GM19238 (cell line): ENCODE measurements at regions not wholly inside any gene's neighbourhood (a gene's known extent, or its start where the extent isn't known, plus 50 kb on each side); places are given as distances from the start of the nearest gene placed in this dataset.
"Not testable (repeated sequence)": the region's sequence is repeated elsewhere in the genome, so short reads cannot be mapped to it uniquely, and the experiment has no call there.

Source experiments
- DNase-seq: peaks from one replicate; pipeline ENCODE4 v3.0.0; 2011; ENCODE audit warnings: low spot score; ENCODE audit not compliant: insufficient read length

DNA sequence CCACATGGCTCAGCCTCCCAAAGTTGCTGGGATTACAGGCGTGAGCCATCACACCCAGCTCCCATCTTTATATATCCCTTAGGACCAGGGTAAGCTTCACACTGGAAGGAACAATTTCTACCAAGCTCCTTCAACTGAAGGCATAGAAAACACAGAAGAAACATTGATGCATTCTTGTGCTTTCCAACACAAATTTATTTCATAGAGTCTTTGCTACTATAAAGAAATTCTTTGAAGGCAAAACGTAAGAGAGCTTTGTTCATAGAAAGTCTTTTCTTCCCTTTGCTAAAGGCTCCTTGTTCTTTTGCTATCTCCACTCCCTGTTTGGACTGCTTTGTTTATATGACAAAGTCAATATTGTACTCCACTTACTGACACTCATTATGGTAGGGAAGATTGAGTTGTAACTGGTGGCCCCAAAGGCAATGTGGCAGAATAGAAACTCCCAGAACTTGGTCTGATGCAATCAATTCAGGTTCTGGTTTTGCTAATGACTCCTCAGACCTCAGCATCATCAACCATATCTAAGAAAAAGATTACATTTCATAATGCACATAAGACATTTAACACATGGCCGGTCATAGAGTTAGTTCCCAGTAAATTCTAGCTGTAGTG is 97.4 kb upstream of the CLINT1 start:
- no peak for DNase-seq

DNA sequence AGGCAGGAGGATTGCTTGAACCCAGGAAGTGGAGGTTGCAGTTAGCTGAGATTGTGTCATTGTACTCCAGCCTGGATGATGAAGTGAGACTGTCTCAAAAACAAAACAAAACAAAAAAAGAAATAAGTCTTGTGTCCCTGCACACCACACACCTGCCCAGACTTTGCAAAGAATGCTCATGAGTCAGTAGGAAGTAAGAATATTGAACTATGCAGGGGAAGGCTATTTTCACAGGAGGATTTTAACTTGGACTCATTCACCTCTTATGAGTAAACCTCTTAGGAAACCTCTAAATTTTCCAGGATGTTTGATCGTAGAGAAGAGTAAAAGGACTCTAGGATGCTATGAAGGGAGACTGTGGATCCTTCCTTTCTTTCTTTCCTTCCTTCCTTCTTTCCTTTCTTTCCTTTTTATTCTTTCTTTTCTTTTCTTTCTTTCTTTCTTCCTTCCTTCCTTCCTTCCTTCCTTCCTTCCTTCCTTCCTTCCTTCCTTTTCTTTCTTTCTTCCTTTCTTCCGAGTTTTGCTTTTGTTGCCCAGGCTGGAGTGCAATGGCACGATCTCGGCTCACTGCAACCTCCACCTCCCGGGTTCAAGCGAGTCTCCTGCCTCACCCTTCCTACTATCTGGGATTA is 96.7 kb upstream of the CLINT1 start:
- DNase-seq = no peak

DNA sequence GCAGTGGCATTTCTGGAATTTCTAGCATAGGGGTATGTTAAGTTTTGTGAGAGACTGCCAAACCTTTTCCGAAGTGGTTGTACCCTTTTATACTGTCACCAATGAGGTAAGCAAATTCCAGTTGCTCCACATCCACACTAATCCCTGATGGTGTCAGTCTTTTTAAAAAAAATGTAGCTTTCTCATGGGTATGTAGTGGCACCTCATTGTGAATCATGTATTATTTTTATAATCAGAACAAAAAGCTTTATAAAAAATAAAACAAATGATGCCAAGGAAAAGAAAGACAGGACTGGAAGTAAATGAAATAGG is 93.4 kb upstream of the CLINT1 start:
- no peak for DNase-seq

DNA sequence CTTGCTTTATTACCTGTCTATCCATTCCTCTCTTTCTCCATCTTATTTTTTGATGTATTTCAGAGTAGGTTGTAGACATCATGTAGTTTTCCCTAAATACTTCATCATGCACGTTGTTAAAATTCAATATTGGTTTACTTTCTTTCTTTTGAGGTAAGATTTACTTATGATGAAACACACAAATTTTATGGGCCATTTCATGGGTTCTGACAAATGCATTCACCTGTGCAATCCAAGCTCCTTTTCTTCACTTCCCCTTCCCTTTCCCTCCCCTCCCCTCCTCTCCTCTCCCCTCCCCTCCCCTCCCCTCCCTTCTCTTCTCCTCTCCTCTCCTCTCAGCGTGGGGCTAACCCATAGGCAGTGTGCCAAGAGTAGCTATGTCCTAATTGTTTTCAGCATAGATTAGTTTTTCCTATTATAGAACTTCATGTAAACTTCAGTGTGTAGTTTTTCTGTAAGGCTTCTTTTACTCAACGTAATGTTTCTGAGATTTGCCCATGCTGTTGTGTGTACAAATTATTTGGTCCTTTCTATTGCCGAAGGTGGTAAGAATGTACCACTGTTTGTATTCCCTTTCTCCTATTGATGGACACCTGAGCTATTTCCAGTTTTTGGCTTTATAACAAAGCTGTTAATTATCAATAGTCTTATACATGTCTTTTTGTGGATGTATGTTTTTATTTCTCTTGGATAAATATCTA is 92.9 kb upstream of the CLINT1 start:
- no peak for DNase-seq

DNA sequence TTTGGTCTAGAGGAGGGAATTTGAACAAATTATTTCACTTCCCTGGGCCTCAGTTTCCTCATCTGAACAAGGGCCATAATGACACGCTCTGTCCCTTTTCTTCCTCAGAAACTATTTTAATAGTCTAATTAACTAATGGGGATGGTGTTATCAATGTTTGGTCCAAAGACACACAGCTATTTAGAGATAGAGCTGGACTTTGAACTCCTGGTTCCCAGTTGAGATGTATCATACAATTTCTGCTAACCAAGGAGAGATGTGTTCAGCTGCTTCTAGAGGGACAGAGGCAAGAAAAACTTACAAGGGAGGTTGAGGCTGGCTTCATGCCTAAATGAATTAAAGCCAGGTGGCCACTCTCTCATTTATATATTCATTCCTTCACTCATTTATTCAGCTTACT is 90.6 kb upstream of the CLINT1 start:
- DNase-seq = no peak

DNA sequence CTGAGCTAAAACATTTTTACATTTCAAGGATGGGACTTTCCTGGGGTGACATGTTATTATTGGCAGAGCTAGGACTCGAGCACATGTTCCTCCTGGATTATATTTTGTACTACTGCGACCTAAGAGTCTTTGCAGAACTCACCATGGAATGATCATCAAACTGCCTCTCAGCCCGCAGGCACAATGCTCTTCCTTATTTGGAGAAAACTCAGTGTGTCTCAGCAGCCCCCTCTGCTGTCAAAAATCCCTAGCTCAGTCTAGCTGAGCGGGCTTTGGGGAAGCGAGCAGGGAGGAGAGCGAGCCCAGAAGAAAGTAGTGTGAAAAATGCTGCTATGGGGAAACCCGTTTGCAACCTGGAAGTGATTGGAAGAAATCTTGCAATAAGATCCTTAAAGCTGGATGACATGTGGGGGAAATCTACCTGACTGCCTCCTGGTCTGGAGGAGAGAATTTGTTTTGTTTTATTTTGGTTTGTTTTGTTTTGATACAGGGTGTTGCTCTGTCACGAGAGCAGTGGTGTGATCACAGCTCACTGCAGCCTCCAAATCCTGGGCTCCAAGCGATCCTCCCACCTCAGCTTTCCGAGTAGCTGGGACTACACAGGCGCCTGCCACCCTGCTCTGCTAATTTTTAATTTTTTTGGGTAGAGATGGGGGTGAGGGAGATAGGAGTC is 89.9 kb upstream of the CLINT1 start:
- peak; percentile 40 for DNase-seq

DNA sequence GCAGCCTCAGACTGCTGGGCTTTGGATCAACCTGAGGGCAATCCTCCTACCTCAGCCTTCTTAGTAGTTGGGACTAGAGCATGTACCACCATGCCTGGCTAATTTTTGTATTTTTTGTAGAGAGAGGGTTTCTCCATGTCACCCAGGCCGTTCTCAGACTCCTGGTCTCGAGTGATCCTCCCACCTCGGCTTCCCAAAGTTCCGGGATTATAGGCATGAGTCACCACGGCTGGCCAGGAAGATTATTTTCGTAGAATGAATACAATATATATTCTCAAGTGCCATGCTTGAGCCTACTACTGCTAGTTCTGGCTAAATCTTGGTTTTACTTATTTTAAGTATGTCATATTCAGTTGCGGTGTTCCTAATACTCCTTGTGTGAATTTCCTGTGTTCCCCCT is 88.2 kb upstream of the CLINT1 start:
- DNase-seq = no peak

DNA sequence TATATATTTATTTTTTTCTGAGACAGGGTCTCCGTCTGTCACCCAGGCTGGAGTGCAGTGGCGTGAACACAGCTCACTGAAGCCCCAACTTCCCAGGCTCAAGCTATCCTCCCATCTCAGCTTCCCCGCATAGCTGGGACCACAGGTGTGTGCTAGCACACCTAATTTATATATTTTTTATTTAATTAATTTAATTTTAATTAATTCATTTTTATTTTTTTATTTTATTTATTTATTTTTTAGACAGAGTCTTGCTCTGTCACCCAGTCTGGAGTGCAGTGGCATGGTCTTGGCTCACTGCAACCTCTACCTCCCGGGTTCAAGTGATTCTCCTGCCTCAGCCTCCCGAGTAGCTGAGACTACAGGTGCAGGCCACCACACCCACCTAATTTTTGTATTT is 86.9 kb upstream of the CLINT1 start:
- DNase-seq = not testable (repeated sequence)

DNA sequence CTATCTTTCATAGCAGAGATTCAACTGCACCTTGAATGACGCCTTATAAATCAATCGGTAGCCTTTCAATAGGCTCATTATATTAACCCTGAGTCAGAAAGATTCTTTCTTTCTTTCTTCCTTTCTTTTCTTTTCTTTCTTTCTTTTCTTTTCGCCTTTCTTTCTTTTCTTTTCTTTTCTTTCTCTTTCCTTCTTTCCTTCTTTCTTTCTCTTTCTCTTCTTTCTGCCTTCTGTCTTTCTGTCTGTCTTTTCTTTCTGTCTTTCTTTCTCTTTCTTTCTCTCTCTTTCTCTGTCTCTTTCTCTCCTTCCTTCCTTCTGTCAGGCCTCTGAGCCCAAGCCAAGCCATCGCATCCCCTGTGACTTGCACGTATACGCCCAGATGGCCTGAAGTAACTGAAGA is 86.0 kb upstream of the CLINT1 start:
- no peak for DNase-seq

DNA sequence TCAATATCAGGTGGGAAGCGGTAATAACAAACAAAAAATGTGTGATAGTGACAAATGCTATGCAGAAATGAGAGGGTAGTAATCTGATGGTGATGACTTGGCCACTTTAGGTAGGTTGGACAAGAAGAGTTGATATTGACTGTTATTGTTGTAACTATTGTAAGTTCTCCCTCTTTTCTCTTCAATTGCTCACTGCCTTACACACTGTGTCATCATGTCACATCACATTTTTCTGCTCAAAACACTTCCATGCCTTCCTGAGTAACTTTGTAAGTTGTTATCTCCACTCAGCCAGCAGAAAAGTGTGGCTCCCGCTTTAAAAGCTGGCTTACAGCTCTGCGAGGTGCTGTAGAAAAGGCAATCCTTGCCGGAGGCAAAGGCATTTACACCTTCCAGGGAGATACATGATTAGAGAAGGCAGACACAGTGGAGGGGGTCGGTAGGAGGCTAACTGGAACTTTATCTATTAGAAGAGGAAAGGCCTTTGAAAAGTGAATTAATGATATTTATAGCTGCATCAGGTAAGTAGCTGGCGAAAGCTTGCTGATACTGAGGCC is 85.2 kb upstream of the CLINT1 start:
- no peak for DNase-seq

DNA sequence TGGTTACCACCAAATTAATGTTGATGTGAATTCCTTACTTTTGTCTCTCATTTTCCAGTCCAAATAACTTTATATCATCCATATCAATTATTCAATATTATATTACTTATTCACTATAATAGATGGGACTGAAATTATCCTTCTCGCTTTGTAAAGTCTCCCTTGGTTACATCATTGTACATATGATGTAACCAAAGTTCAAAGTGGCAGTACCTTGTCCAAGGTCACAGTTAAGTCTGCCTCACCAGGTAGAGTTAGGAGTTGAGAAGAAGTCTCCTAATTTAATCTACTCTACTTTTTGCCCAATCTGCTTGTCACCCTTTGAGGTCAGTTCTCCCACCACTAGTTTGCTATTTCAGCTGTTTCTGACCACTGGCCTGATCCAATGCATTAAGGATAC is 83.7 kb upstream of the CLINT1 start:
- DNase-seq = no peak

DNA sequence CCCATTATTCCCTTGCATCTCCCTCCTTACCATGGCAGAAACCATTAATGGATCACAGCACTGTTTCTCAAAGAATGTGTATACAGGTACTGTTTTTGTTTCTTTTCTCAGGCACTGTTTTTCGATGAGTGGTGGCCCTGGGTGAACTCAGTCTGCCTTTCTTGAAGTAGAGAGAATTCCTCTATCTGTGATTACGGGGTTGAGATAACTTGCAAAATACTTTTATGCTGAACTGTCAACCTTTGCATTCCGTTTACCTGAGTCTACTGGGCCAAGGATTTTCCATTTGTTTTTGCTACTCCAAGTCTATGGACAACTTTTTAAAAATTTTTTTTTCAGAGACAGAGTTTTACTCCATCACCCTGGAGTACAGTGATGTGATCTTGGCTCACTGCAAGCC is 82.7 kb upstream of the CLINT1 start:
- no peak for DNase-seq

DNA sequence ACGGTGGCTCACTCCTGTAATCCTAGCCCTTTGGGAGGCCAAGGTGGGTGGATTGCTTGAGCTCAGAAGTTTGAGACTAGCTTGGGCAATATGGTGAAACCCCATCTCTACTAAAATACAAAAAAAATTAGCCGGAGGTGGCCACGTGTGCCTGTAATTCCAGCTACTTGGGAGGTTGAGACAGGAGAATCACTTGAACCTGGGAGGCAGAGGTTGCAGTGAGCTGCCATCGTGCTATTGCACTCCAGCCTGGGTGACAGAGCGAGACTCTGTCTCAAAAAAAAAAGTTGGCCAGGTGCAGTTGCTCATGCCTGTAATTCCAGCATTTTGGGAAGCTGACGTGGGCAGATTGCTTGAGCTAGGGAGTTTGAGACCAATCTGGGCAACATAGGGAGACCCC is 79.2 kb upstream of the CLINT1 start:
- DNase-seq = not testable (repeated sequence)

DNA sequence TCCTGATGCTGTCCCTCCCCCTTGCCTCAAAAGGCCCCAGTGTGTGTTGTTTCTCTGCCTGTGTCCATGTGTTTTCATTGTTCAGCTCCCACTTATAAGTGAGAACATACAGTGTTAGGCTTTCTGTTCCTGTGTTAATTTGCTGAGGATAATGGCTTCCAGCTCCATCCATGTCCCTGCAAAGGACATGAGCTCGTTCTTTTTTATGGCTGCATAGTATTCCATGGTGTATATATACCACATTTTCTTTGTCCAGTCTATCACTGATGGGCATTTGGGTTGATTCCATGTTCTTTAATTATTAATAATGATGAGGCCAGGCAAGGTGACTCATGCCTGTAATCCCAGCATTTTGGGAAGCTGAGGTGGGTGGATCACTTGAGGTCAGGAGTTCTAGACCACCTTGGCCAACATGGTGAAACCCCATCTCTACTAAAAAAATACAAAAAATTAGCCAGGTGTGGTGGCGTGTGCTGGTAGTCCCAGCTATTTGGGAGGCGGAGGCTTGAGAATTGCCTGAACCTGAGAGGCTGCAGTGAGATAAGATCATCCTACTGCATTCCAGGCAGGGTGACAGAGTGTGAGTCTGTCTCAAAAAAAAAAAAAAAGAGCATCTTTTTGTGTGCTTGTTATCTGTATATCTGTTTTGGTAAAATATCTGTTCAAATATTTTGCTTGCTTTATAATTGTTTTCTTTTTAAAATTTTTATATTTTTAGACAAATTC is 78.0 kb upstream of the CLINT1 start:
- not testable (repeated sequence) for DNase-seq

DNA sequence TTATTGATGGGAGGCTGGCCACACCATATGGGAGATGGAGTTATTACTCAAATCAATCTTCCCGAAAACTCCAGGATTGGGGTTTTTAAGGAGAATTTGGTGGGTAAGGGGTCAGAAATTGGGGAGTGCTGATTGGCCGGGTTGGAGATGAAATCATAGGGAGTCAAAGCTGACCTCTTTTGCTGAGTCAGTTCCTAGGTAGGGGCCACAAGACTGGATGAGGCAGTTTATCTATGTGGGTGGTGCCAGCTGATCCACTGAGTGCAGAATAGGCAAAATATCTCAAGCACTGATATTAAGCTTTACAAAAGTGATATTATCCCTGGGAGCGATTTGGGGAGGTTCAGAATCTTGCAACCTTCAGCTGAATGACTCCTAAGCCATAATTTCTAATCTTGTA is 75.7 kb upstream of the CLINT1 start:
- no peak for DNase-seq

DNA sequence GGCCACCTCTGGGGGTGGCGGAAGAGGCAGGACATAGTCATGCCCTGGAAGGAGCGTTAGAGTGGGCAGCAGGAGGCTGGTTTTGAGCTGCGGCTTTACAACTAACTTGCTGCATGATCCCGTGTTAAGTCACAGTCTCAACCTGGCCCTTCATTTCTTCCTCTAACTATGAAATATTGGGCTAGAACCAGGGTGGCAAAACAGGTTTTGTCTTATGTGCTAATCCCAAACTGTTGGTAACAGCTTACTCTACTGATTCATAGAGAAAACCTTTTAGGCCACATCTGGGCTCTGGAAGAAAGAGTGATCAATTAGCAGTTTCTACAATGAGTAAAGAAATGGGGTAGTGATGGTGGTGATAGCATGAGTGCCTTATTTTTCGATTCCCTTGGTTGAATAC is 74.1 kb upstream of the CLINT1 start:
- DNase-seq = no peak

DNA sequence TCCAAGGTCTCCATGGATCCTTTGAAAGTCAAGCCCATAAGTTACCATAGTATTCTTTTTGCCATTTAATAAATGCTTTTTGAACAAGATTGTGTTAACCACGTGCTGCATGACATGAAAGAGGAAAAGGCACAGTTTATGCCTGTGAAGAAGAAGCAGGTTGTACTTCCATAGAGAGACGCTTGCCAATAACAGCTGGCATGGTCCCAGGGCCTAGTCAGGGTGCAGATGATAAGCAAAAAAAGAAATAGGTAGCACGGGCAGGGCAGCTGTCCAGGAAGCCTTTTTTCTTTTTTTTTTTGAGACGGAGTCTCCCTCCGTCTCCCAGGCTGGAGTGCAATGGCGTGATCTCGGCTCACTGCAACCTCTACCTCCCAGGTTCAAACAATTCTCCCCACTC is 71.8 kb upstream of the CLINT1 start:
- DNase-seq = no peak

DNA sequence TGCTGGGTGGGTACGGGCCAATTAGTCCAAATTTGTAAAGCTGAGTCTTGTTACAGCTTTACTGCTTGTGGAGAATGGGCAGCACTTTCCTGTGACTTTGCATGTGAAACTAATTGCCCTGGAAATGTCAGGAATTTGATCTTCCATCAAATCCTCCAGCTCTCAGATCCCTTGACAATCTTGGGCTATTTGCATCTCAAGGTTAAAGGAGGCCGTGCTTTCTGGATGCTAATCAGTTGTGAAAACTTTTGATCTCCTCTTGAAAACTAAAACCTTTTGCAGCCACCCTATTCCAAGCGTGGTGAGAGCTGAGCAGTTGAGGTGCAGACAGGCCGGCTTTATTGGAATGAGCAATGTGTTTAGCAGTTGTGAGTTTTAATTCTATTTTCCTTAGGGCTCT is 68.0 kb upstream of the CLINT1 start:
- DNase-seq = no peak

DNA sequence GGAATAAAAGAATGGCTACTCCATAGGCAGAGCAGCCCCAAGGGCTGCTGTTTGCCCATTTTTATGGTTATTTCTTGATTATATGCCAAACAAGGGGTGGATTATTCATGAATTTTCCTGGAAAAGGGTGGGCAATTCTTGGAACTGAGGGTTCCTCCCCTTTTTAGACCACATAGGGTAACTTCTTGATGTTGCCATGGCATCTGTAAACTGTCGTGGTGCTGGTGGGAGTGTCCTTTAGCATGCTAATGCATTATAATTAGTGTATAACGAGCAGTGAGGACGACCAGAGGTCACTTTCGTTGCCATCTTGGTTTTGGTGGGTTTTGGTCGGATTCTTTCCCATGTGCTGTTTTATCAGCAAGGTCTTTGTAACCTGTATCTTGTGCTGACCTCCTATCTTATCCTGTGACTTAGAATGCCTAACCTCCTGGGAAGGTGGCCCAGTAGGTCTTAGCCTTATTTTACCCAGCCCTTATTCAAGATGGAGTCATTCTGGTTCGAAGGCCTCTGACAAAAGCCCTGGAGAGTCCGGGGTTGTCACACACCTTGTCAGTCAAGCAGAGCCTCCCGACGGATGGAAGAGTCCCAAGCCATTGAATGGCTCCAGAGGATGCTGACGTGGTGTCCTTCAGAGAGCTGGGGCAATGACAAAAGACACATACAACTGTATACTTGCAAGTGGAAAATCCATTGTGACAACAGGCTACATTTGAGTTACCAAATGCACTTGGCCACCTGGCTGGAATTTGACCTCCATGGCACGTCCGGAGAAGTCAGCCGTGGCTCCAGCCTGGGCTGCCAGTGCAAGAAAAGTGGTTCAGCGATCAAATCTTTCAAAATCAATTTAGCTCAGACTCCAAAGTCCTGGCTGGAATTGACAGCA is 67.1 kb upstream of the CLINT1 start:
- DNase-seq = no peak

DNA sequence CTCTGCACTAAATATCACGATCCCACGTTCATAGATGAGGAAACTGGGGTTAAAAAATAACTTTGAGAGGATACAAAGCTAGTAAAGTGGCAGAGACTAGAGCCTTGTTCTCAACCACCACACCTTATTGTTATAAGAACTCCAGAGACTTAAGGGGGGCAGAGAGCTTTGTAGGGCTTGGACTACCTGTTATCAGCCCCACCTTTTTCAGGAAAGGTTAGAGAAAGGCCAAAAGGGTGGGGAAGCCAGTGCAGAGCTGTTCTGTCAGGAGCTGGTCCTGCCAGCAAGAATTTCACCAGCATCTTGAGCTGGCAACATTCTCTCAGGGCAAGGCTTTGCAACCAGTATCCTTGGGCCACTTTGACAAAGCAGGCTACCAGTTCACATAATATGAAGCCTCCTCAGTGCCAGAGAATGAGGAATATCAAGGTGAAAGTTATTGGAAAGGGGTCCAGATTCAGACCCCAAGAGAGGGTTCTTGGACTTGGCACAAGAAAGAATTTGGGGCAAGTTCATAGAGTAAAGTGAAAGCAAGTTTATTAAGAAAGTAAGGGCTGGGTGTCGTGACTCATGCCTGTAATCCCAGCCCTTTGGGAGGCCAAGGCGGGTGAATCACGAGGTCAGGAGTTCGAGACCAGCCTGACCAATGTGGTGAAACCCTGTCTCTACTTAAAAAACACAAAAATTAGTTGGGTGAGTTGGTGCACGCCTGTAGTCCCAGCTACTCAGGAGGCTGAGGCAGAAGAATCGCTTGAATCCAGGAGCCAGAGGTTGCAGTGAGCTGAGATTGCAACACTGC is 66.2 kb upstream of the CLINT1 start:
- no peak for DNase-seq
